IMR-90 (cell line): ENCODE measurements at regions not wholly inside any gene's neighbourhood (a gene's known extent, or its start where the extent isn't known, plus 50 kb on each side); places are given as distances from the start of the nearest gene placed in this dataset.

Source experiments
- ATAC-seq: fragments of 200-7000 bp; cut with Tn5 transposase; 2 replicates; pipeline ENCODE4 v1.9.1; 2020; ENCODE audit warnings: low read depth, mild to moderate bottlenecking, moderate library complexity
- BruUV-seq: library from RNA; stranded (reverse); fragments of 400-500 nt; replicated peaks from 2 replicates; lab custom pipeline; 2021; lab: Mats Ljungman, UMichigan
- CTCF ChIA-PET: fragments of 300-600 bp; formaldehyde crosslinking; extraction: SDS; loops from one replicate; lab custom pipeline; 2021; ENCODE audit warnings: antibody characterized with exemption; lab: Yijun Ruan, JAX
- POLR2A ChIA-PET: fragments of 300-600 bp; sonication (Branson Sonifier 250); formaldehyde crosslinking; loops from one replicate; lab custom pipeline; 2022; ENCODE audit warnings: antibody characterized with exemption; ENCODE audit not compliant: unreplicated experiment; lab: Charles Lee
- DNase-seq: peaks from one replicate; pipeline ENCODE4 v3.0.0; 2013
- H2AFZ ChIP-seq: replicated peaks from 2 replicates; pipeline ENCODE3; 2013; ENCODE audit warnings: low read length, mild to moderate bottlenecking; ENCODE audit not compliant: poor library complexity
- H2AK5ac ChIP-seq: 2 replicates; pipeline ENCODE4 v1.6.1; 2013; ENCODE audit warnings: low read depth, low read length, inconsistent platforms
- H2AK9ac ChIP-seq: replicated peaks from 2 replicates; pipeline ENCODE3; 2013; ENCODE audit warnings: mild to moderate bottlenecking, low read depth, low read length, moderate library complexity; ENCODE audit not compliant: poor library complexity
- H2BK120ac ChIP-seq: 2 replicates; pipeline ENCODE4 v1.6.1; 2013; ENCODE audit warnings: low read depth, low read length, inconsistent platforms
- H2BK15ac ChIP-seq: 3 replicates; pipeline ENCODE4 v1.6.1; 2013; ENCODE audit warnings: low read depth, low read length, inconsistent platforms
- H2BK20ac ChIP-seq: 2 replicates; pipeline ENCODE4 v1.6.1; 2013; ENCODE audit warnings: low read depth, mild to moderate bottlenecking, inconsistent platforms, low read length, moderate library complexity
- H2BK5ac ChIP-seq: 2 replicates; pipeline ENCODE4 v1.6.1; 2013; ENCODE audit warnings: mild to moderate bottlenecking, low read depth, low read length, inconsistent platforms; ENCODE audit not compliant: poor library complexity, severe bottlenecking
- H3K14ac ChIP-seq: replicated peaks from 2 replicates; pipeline ENCODE4 v1.6.1; 2013; ENCODE audit warnings: low read depth, low read length, inconsistent platforms
- H3K18ac ChIP-seq: 2 replicates; pipeline ENCODE4 v1.6.1; 2013; ENCODE audit warnings: low read depth, low read length, control low read depth
- H3K23ac ChIP-seq: 2 replicates; pipeline ENCODE4 v1.6.1; 2013; ENCODE audit warnings: low read depth, low read length, inconsistent platforms
- H3K27ac ChIP-seq: 2 replicates; pipeline ENCODE4 v1.5.1; 2013; ENCODE audit warnings: mild to moderate bottlenecking, control low read depth, low read length; ENCODE audit not compliant: insufficient read depth
- H3K27me3 ChIP-seq: 2 replicates; pipeline ENCODE4 v1.6.1; 2013; ENCODE audit warnings: low read length; ENCODE audit not compliant: control insufficient read depth, insufficient read depth
- H3K36me3 ChIP-seq: 2 replicates; pipeline ENCODE4 v1.6.1; 2013; ENCODE audit warnings: low read length, mixed read lengths; ENCODE audit not compliant: control insufficient read depth, insufficient read depth
- H3K4ac ChIP-seq: 2 replicates; pipeline ENCODE4 v1.6.1; 2013; ENCODE audit warnings: low read depth, low read length, inconsistent platforms
- H3K4me1 ChIP-seq: 2 replicates; pipeline ENCODE4 v1.6.1; 2013; ENCODE audit warnings: low read length, mixed read lengths; ENCODE audit not compliant: control insufficient read depth, insufficient read depth
- H3K4me2 ChIP-seq: 2 replicates; pipeline ENCODE4 v1.6.1; 2013; ENCODE audit warnings: low read depth, mild to moderate bottlenecking, control low read depth, low read length, moderate library complexity
- H3K4me3 ChIP-seq: 2 replicates; pipeline ENCODE4 v1.5.1; 2013; ENCODE audit warnings: low read depth, mild to moderate bottlenecking, control low read depth, low read length, moderate library complexity; ENCODE audit not compliant: insufficient read depth
- H3K56ac ChIP-seq: 2 replicates; pipeline ENCODE4 v1.6.1; 2013; ENCODE audit warnings: low read length, inconsistent platforms; ENCODE audit not compliant: insufficient read depth; ENCODE audit errors: extremely low read depth
- H3K79me1 ChIP-seq, 2 experiments: 2 replicates each; pipeline ENCODE4 v1.6.1; 2013; ENCODE audit warnings: low read length in 2 of 2, inconsistent platforms in 1 of 2, low read depth in 1 of 2
- H3K9ac ChIP-seq: 2 replicates; pipeline ENCODE4 v1.6.1; 2013; ENCODE audit warnings: low read depth, low read length, control low read depth
- H3K9me1 ChIP-seq: 2 replicates; pipeline ENCODE4 v1.6.1; 2013; ENCODE audit warnings: low read length, inconsistent platforms; ENCODE audit not compliant: insufficient read depth
- H3K9me3 ChIP-seq: 2 replicates; pipeline ENCODE4 v1.6.1; 2013; ENCODE audit warnings: low read length; ENCODE audit not compliant: control insufficient read depth, insufficient read depth
- H4K20me1 ChIP-seq: 2 replicates; pipeline ENCODE4 v1.6.1; 2013; ENCODE audit warnings: low read length, inconsistent platforms; ENCODE audit not compliant: insufficient read depth
- H4K5ac ChIP-seq: 2 replicates; pipeline ENCODE4 v1.6.1; 2013; ENCODE audit warnings: mild to moderate bottlenecking, low read depth, low read length, control low read depth
- H4K8ac ChIP-seq, 2 experiments: 2 replicates each; pipeline ENCODE4 v1.6.1; 2013; ENCODE audit warnings: low read depth in 2 of 2, low read length in 2 of 2, control low read depth in 1 of 2, inconsistent platforms in 1 of 2
- H4K91ac ChIP-seq: 2 replicates; pipeline ENCODE4 v1.6.1; 2013; ENCODE audit warnings: low read depth, low read length, inconsistent platforms; ENCODE audit not compliant: insufficient read depth
- BHLHE40 ChIP-seq: fragments of 150-350 bp; IDR thresholded peaks from 2 replicates; pipeline ENCODE4 v1.6.1; 2016; ENCODE audit warnings: mild to moderate bottlenecking, low read depth, low read length
- CHD1 ChIP-seq: IDR thresholded peaks from 2 replicates; pipeline ENCODE4 v1.6.1; 2012; ENCODE audit warnings: low read depth, low read length, improper control_type of control experiment
- FOS ChIP-seq: fragments of 150-350 bp; IDR thresholded peaks from 2 replicates; pipeline ENCODE4 v1.6.1; 2016; ENCODE audit warnings: low read depth, low read length
- MAFK ChIP-seq: IDR thresholded peaks from 2 replicates; pipeline ENCODE4 v1.6.1; 2012; ENCODE audit warnings: low read depth, low read length, improper control_type of control experiment
- MXI1 ChIP-seq: IDR thresholded peaks from 2 replicates; pipeline ENCODE4 v1.6.1; 2012; ENCODE audit warnings: low read depth, mild to moderate bottlenecking, low read length, moderate library complexity, borderline replicate concordance
- NFE2L2 ChIP-seq: fragments of 150-350 bp; IDR thresholded peaks from 2 replicates; pipeline ENCODE4 v1.6.1; 2016; ENCODE audit warnings: low read depth, mild to moderate bottlenecking, low read length
- POLR2A ChIP-seq: IDR thresholded peaks from 2 replicates; pipeline ENCODE4 v1.6.1; 2012; ENCODE audit warnings: mild to moderate bottlenecking, low read depth, low read length
- RCOR1 ChIP-seq: IDR thresholded peaks from 2 replicates; pipeline ENCODE4 v1.6.1; 2012; ENCODE audit warnings: mild to moderate bottlenecking, low read length, improper control_type of control experiment; ENCODE audit not compliant: insufficient replicate concordance
- RFX5 ChIP-seq: IDR thresholded peaks from 2 replicates; pipeline ENCODE4 v1.8.0; 2012; ENCODE audit warnings: low read depth, mild to moderate bottlenecking, low read length, moderate library complexity
- SMC3 ChIP-seq: fragments of 150-350 bp; IDR thresholded peaks from 2 replicates; pipeline ENCODE4 v1.6.1; 2016; ENCODE audit warnings: low read depth, mild to moderate bottlenecking, antibody characterized with exemption, low read length, moderate library complexity
- USF2 ChIP-seq: fragments of 150-350 bp; IDR thresholded peaks from 2 replicates; pipeline ENCODE4 v1.6.1; 2017; ENCODE audit warnings: mild to moderate bottlenecking, antibody characterized with exemption, low read length, low read depth
- WGBS, 2 experiments: methylation state at CpG; one replicate each; pipeline versions ENCODE4 v1.1.5 to v1.1.7; 2013; ENCODE audit warnings: missing lambda C conversion rate in 2 of 2; ENCODE audit not compliant: insufficient read length in 1 of 2; ENCODE audit errors: extremely low coverage in 2 of 2; 5-methylcytosine and 5-hydroxymethylcytosine counted together
- dilution Hi-C: fragments of 300-500 bp; cut with HindIII; formaldehyde crosslinking; loops from one replicate; pipeline ENCODE4 v1.14.3; 2018; ENCODE audit warnings: low sequenced_read_pairs; ENCODE audit not compliant: unreplicated experiment
- in situ Hi-C: fragments of 300-500 bp; cut with MboI; formaldehyde crosslinking; loops from 3 replicates; pipeline ENCODE4 v1.14.3; 2019; ENCODE audit warnings: low sequenced_read_pairs, inconsistent platforms, mixed read lengths
- intact Hi-C: fragments of 100-400 bp; cut with micrococcal nuclease; formaldehyde crosslinking; loops from 2 replicates; pipeline ENCODE4 v1.10.0; 2022
- TF ChIP-seq, protein P1 (sequence below): conservative IDR thresholded peaks from 2 replicates; pipeline ENCODE4 v1.5.1; 2012; ENCODE audit warnings: mild to moderate bottlenecking, low read depth, low read length, improper control_type of control experiment
- TF ChIP-seq, protein P2 (sequence below): fragments of 150-350 bp; IDR thresholded peaks from 2 replicates; pipeline ENCODE4 v1.6.1; 2016; ENCODE audit warnings: low read depth, mild to moderate bottlenecking, low read length, moderate library complexity, borderline replicate concordance

- Histone ChIP-seq H2AK9ac (no peak overlapping the region), H3K9ac (no peak overlapping the region), H3K18ac (no peak overlapping the region), H4K8ac (no peak overlapping the region), H2AK5ac (no peak overlapping the region), H2BK5ac (no peak overlapping the region), H3K4me1 (no peaks in the 10 kb centered on the region), H3K9me3 (no peaks in the 10 kb centered on the region), H2AFZ (no peak overlapping the region), H2BK20ac (no peak overlapping the region), H3K79me1 (no peaks in the 10 kb centered on the region), H3K27me3 (no peaks in the 10 kb centered on the region; the same call in 1 of the 2 replicates), H4K91ac (no peak overlapping the region), H4K5ac (no peak overlapping the region), H3K4me2 (no peak overlapping the region), H3K27ac (no peak overlapping the region), H4K20me1 (no peaks in the 10 kb centered on the region), H3K23ac (no peak overlapping the region), H3K4ac (no peak overlapping the region), H2BK120ac (no peak overlapping the region), H3K9me1 (no peaks in the 10 kb centered on the region), H2BK15ac (no peak overlapping the region), H3K14ac (no peak overlapping the region), H3K56ac (no peak overlapping the region), H3K4me3 (no peak overlapping the region), H3K36me3 (no peaks in the 10 kb centered on the region)
- in situ Hi-C loops = no loop called here
- intact Hi-C loops = no loop called here
- DNase-seq (no peak), ATAC-seq (no peak)
- ChIA-PET POLR2A (no interaction called here), CTCF (no interaction called here)
- dilution Hi-C loops = no loop called here
- TF ChIP-seq CHD1 (no peak), BHLHE40 (no peak), USF2 (no peak), SMC3 (no peak), NFE2L2 (no peak), RFX5 (no peak), MXI1 (no peak), MAFK (no peak), FOS (no peak), RCOR1 (no peak), POLR2A (no peak)
- TF ChIP-seq, protein P1, sequence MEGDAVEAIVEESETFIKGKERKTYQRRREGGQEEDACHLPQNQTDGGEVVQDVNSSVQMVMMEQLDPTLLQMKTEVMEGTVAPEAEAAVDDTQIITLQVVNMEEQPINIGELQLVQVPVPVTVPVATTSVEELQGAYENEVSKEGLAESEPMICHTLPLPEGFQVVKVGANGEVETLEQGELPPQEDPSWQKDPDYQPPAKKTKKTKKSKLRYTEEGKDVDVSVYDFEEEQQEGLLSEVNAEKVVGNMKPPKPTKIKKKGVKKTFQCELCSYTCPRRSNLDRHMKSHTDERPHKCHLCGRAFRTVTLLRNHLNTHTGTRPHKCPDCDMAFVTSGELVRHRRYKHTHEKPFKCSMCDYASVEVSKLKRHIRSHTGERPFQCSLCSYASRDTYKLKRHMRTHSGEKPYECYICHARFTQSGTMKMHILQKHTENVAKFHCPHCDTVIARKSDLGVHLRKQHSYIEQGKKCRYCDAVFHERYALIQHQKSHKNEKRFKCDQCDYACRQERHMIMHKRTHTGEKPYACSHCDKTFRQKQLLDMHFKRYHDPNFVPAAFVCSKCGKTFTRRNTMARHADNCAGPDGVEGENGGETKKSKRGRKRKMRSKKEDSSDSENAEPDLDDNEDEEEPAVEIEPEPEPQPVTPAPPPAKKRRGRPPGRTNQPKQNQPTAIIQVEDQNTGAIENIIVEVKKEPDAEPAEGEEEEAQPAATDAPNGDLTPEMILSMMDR = no peak
- TF ChIP-seq, protein P2, sequence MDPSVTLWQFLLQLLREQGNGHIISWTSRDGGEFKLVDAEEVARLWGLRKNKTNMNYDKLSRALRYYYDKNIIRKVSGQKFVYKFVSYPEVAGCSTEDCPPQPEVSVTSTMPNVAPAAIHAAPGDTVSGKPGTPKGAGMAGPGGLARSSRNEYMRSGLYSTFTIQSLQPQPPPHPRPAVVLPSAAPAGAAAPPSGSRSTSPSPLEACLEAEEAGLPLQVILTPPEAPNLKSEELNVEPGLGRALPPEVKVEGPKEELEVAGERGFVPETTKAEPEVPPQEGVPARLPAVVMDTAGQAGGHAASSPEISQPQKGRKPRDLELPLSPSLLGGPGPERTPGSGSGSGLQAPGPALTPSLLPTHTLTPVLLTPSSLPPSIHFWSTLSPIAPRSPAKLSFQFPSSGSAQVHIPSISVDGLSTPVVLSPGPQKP = no peak
- no TSS peak for BruUV-seq
- WGBS, 2 experiments = 13% methylated on average over 1 of the region's 2 CpGs; no CpG with 5 or more reads in 1 of the 2 experiments
Observed at GRCh38 chr12:67842124-67842523, 147.1 kb upstream of the IFNG-AS1 start.
